ENCODE measurements at regions not wholly inside any gene's neighbourhood (a gene's known extent, or its start where the extent isn't known, plus 50 kb on each side); places are given as distances from the start of the nearest gene placed in this dataset.

- TF ChIP-seq, protein P1, sequence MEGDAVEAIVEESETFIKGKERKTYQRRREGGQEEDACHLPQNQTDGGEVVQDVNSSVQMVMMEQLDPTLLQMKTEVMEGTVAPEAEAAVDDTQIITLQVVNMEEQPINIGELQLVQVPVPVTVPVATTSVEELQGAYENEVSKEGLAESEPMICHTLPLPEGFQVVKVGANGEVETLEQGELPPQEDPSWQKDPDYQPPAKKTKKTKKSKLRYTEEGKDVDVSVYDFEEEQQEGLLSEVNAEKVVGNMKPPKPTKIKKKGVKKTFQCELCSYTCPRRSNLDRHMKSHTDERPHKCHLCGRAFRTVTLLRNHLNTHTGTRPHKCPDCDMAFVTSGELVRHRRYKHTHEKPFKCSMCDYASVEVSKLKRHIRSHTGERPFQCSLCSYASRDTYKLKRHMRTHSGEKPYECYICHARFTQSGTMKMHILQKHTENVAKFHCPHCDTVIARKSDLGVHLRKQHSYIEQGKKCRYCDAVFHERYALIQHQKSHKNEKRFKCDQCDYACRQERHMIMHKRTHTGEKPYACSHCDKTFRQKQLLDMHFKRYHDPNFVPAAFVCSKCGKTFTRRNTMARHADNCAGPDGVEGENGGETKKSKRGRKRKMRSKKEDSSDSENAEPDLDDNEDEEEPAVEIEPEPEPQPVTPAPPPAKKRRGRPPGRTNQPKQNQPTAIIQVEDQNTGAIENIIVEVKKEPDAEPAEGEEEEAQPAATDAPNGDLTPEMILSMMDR (conservative IDR thresholded peaks at IDR 0.05) = no peak
- no peak for TF ChIP-seq EZH2 (IDR thresholded peaks at IDR 0.05; ENCODE audit: low read depth)
Observed at GRCh38 chr10:52961323-52961722, 188.7 kb upstream of the MBL2 start.
